C1 segment of cervical spinal cord (tissue), 14 donors: ENCODE measurements at regions not wholly inside any gene's neighbourhood (a gene's known extent, or its start where the extent isn't known, plus 50 kb on each side); places are given as distances from the start of the nearest gene placed in this dataset.
"Not testable (repeated sequence)": the region's sequence is repeated elsewhere in the genome, so short reads cannot be mapped to it uniquely, and the experiment has no call there.

Source experiments
- DNase-seq, 14 donors: peaks; one replicate each; lab custom pipeline; 2025; lab: John Stamatoyannopoulos, UW

DNA sequence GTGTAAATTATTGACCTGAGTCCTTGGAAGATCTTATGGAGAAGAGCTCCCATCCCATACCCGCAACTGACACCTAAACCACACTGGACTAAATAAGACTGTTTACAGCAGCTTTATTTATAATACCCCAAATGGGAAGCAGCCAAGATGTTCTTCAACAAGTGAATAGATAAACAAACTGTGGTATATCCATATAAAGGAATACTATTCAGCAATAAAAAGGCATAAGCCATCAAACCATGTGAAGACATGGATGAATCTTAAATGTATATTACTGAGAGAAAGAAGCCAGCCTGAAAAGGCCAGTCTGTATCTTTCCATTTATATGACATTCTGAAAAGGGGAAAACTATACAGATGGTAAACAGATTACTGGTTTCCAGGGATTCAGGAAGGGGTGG lies 212.7 kb downstream of the TPBG start:
- DNase-seq, result no peak

DNA sequence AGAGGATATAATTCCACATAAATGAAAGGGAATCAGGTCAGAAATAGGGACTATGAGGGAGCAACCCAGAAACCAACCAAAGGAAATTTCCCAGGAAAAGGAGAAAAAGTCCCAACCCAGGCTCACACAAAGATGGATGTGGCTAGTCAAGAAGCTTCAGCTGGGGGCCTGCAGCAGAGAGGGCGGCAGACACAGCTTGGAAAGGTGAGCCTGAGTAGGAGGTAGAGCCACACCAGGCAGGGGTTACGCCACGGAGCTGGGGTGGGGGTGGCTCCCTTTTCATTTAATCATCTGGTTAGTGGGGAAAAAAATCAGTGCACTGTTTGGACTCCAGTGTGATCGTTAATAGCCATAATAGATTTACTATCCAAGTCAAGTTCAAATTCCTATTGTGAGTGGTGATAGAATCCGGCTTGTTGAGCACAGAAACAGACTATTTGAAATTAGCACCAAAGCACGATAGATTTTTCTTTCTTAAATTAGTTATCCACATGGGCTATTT lies 220.6 kb downstream of the TPBG start:
- DNase-seq, result no peak

DNA sequence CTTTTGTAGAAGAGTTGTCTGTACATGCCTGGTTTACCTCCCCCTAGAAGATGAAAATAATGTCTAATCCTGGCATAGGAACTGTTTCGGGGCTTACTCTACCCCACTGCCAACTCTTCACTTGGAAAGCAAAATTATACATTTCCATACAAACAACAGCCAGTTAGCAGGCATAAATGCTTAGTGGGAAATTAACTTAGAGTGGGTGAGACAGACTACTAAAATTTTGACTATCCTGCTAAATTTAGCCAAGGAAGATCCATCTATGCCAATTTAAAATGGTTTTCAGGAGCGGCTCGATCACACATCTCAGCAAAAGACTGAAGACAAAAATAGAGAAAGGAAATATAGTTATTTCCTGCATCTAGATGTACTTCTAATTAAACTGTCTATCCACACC lies 221.2 kb downstream of the TPBG start:
- no peak for DNase-seq

DNA sequence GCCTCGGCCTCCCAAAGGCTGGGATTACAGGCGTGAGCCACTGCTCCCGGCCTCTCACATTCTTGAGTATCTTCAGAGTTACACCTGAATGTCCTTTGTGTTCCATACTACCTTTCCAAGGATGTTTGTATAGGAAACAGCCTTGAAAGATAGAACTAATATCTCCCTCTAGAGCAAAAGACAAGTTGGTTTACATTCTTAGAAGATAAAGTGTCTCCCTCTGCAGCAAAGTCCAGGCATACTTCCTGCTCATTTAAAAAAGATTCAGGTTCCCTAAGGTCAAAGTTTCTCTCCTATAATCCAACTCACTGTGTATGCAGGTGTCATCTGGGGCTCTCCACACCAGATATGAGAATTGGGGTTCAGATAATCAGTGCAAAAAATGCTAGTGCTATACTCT lies 224.4 kb downstream of the TPBG start:
- DNase-seq, result no peak

DNA sequence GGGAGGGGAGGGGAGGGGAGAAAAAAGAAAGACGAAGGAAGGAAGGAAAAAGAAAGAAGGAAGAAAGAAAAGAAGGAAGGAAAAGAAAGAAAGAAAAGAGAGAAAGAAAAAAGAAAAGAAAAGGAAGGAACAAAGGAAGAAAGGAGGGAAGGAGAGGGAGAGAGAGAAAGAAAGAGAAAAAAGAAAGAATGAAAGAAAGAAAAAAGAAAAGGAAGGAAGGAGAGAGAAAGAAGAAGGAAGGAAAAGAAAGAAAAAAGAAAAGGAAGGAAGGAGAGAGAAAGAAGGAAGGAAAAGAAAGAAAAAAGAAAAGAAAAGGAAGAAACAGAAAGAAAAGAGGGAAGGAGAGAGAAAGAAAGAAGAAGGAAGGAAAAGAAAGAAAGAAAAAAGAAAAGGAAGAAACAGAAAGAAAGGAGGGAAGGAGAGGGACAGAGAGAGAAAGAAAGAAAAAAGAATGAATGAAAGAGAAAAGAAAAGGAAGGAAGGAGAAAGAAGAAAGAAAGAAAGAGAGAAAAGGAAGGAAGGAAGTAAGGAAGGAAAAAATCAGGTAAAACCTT lies 225.3 kb downstream of the TPBG start:
- DNase-seq, result no peak

DNA sequence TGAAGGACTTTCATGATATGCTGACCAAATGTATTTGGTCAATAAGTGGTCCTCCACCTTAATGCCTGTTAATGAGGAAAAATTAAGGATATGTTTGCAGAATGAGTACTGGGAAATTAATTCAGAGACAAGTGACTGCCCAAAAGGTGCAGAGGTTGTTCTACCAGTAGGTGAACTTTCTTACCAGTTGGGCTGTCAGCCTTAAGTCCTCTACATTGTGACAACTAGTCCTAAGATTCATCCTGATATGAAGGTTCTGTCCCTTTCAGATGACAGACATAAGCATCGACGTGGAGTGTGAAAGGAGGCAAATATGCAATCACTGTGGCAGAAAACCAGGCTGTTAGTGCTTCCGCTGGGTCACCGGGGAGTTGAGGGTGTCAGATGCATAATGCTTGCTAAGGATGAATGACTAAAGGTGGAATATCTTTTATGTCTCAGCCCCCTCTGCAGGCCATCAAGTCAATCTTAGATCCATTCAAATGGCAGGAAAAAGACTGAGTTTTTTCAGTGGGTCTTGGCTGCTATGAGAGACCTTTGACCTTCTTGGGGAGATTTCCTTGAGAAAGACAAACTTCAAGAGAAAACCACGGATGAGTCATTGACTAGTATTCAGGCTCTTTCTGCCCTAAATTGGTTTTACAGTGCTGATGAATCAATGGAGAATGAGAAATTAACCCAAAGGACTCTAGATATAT lies 226.0 kb downstream of the TPBG start:
- DNase-seq, result no peak

DNA sequence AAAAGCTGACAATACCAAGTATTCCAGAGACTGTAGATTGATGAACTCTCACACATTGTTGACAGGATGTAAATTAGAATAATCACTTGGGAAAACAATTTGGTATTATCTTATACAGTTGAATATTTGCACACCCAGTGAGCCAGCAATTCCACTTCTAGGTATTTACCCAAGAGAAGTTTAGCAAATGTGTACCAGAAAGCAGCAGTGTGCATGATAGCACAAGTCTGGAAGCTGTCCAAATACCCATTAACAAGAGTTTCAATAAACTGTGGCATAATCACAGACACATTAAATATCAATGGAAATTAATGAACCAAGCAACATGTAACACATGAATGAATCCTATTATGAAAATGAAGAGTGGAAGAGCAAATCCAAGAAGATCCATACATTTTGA lies 233.6 kb downstream of the TPBG start:
- no peak for DNase-seq

DNA sequence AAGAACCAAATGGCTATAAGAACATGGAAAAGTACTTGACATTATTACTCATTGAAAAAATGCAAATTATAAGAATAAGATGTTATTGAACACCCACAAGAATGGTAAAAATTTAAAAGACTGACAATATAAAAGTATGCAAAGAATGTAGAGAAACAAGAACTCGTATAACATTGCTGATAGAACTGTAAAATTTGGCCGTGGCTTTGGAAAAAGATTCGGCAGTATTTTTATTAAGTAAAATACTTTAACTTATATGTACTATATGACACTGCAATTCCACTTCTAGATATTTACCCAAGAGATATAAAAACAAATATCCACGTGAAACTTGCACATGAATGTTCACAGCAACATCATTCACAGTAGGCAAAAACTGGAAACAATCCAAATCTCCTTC lies 239.2 kb downstream of the TPBG start:
- DNase-seq, result no peak

DNA sequence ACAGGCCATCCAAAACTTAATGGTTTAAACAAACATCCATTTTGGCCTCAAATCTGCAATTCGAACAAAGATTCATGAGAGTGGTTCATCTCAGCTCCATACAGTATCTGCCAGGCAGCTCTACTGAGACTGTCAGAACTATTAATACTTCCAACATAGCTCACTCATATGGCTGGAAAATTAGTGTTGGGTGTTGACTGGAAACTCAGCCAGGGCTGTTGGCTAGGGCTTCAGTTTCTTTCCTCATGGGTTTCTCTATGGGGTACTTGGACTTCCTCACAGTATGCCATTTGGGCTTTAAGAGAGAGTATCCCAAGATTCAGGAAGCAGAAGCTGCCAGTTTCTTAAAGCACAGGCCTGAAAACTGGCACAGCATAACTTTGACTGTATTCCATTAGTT lies 240.3 kb downstream of the TPBG start:
- no peak for DNase-seq

DNA sequence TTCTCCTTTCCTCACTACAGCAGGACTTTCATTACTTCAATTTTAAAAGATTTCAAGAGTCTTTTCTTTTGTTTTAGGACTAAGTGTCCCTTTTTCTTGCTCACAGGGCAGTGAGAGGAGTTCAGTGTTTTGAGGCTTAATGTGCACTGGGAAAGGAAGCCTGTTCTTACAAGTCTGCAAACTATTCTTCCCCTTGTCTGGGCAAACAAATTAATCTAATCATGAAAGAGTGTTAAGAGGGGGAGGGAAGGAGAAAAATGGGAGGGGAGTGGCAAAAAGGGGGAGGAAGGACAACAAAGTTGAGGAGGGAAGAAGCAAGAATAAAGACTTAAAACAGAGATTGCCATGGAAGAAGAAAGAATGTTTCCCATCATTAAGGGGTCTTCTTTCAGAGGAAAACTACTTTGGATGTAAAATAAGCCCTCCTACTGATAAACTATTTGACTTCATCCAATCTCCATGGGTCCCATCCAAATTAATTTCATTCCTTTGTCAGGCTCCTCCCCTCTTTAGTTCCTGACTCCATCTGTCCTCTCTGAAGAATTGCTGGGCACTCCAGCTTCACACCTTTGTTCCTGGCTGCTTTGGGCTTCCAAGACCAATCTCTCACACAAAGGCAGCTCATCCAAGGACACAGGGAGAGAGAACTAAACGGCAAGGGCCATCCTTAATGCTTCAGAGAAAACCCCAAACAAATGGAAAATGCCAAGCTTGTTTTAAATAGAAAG lies 244.5 kb downstream of the TPBG start:
- DNase-seq, result no peak

DNA sequence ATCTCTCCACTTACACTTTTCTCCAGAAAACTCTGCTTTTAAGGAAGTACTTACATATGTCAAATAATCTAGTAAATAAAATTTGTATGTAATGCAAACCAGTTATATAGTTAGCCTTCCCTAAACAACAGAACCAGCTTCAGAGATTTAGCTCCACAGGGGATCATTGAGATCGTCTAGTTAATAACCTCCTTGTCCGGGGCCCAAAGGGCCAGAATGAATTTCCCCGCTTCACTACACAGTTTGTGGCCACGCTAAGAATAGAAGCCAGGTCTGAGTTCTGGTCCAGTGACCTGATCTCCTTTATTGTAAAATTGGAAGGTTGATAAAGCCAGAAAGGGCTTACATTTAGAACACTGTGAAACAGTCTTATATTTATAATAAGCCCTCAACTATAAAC lies 245.2 kb downstream of the TPBG start:
- DNase-seq, result no peak

DNA sequence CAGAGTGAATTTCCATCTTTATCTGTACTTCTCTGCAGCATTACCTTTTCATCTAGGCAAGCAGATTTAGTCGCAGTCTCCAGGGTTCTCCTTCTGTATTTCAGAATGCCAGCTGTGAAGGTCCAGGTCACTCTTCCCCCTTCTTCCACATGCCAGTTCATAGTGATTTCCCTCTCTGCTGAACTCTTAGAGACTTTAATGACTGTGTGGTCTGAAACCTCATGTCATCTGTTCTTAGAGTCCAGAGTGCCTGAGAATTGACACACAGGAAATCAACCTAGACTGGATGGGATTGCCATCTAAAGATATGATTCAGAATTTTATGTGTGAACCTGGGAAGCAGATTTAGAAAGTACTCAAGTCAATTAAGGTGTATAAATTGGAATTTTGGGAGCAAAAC lies 248.1 kb downstream of the TPBG start:
- no peak for DNase-seq

DNA sequence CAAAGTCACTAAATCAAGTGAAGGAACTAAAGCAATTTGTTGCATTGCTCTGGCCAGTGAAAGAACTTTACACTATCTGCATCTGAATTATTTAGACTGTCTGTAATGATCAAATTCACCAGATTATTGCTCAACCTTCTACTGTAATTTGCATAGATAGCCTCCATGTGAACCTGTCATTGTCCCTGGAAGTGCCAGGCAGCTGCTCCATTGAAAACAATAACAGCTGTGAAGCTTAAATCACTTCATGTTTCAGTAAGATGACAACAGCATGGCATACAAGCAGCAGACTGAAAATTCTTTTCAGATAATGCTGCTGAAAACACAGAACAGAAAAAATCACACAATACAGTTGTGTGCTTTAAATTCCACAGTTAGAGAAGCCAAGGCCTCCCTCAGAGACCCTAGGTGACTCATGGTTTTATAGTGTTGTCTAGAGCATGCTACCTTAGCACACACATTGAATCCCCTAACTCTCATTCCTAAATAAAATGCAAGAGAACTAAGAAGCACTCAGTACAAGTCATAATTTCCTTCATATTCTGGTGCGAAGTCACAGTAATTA lies 248.9 kb downstream of the TPBG start:
- no peak for DNase-seq

DNA sequence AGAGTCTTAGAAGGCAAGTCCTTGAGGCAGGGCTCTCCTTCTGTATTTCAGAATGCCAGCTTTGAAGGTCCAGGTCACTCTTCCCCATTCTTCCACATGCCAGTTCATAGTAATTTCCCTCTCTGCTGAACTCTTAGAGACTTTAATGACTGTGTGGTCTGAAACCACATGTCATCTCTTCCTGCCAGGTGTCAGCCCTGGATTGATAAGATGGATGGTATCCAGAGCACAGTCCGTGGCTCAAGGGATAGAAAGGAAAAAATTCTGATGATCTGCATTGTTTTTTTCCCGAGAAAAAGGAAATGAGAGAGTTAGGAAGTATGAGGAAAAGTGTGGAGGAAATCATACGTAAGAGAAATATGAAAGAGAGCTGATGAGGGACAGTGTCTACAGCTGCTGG lies 250.9 kb downstream of the TPBG start:
- DNase-seq, result no peak

DNA sequence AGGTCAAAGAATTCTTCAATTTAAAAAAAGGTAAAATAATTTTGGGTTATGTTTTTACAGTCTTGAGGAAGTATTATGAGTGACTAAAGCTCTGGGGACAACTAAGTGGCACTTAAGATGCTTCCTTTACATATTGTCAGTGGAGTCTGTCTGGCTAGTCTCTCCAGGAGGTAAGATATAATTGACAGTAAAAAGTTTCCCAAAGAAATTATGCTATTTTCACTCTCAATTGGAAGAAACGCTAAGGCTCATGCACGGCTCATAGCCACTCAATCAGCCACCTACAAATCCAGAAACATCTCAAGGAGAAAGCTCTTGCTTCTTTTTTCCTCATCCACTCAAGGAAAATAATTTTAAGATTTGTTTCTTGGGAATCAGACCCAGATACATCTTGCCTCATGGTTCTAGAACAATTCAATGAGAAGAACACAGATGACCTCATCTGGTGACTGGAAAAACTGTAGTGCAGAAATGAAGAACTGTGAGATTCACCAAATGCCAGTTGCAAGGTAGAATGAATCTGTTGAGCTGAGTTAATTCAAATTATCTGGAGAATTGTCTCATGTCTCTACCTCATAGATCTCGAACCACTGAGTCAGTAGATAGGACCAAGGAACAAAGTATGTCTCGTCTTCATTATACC lies 252.9 kb downstream of the TPBG start:
- DNase-seq, result no peak

DNA sequence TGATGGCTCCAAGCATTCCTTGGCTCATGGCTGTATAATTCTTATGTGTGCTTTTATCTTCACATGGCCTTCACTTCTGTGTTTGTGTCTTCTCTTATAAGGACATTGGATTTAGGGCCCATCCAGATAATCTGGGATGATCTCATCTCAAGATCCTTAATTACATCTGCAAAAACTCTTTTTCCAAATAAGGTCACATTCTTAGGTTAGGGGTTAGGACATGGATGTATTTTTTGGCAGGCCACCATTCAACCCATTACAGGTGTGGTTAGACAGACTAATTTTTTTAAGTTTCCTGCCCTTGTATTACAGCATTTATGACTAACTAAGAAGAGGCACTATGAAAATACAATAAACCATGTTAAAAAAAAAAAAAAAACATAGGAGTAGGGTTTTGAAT lies 254.0 kb downstream of the TPBG start:
- DNase-seq, result no peak

DNA sequence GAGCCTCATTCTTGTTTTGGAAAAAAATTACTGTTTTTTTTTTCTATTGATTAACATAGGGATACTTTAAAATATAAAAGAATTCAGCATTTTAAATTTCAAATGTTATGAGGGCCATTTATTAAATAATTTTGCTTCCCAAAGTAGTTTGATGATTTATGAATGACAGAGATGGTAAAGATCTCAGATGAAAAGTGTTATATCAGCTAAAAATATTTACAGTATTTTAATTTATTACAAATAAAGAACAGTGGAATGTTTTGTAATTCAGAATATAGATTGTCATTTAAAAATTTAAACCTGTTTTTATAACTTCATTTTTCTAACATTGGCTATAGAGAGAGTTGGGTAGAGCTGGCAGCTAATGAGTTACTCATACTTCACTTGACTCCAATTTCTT lies 256.0 kb downstream of the TPBG start:
- DNase-seq, result no peak

DNA sequence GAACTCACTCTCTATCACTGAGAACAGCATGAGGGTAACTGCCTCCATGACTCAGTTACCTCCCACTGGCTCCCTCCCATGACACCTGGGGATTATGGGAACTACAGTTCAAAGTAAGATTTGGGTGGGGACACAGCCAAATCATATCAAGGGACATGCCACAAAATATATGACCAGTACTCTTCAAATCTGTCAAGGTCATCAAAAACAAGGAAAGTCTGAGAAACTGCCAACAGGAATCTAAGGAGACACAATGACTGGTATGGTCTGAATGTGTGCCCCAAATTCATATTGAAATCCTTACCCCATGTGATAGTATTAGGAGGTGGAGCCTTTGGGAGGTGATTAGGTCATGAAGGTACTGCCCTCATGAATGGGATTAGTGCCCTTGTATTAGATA lies 258.8 kb downstream of the TPBG start:
- no peak for DNase-seq

DNA sequence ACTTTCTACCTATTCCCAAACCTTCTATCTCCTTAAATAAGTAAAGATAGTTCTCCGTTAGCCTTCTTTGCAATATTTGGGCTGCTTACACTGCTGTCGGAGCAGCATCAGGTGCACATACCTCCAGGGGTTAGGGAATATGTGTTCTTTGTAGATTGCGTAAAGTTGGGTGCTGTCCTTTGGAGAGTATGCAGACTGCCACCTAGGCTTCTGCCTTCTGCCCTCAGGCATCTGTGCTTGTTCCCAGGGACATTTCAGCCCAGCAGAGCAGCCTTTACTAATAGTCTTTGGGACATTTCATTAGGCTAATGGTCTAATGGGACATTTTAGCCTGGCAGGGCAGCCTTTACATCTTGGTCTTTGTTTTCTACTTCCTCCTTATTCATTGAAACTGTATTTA lies 260.6 kb downstream of the TPBG start:
- DNase-seq, result no peak

DNA sequence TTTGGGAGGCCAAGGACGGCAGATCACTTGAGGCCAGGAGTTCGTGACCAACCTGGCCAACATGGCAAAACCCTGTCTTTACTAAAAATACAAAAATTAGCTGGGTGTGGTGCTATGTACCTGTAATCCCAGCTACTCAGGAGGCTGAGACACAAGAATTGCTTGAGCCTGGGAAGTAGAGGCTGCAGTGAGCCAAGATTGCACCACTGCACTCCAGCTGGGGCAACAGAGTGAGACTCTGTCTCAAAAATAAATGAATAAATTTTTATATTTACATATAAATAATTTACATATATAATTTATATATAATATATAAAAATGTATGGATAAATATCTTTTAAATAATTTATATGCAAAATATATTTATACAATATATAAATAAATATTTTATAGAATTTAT lies 263.3 kb downstream of the TPBG start:
- DNase-seq, result not testable (repeated sequence)

DNA sequence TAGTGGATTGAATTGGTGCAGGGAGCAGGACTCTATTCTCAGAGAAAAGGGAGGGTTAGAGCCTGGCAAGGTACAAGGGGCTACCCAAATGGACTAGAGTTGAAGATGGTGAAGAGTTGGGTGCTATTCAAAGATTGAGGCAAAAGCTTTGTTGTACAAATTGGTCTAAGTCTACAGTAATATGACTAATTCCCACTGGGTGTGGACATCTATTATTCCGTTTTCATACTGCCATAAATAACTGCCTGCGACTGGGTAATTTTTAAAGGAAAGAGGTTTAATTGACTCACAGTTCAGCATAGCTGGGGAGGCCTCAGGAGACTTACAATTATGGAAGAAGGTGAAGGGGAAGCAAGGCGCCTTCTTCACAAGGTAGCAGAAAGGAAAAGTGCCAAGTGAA lies 266.3 kb downstream of the TPBG start:
- DNase-seq, result no peak

DNA sequence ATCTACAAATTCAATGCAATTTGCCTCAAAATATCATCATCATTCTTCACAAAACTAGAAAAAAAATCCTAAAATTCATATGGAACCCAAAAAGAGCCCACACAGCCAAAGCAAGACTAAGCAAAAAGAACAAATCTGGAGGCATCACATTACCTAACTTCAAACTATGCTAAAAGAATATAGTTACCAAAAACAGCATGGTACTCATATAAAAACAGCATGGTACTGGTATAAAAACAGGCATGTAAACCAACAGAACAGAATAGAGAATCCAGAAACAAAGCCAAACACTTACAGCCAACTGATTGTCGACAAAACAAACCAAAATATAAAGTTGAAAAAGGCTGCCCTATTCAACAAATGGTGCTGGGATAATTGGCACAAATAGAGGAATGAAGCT lies 278.1 kb downstream of the TPBG start:
- no peak for DNase-seq
